RWPE1 (cell line): ENCODE measurements at regions not wholly inside any gene's neighbourhood (a gene's known extent, or its start where the extent isn't known, plus 50 kb on each side); places are given as distances from the start of the nearest gene placed in this dataset.
"Not testable (repeated sequence)": the region's sequence is repeated elsewhere in the genome, so short reads cannot be mapped to it uniquely, and the experiment has no call there.

Experiments used
- CTCF ChIA-PET: fragments of 350-600 bp; sonication (Branson Sonifier 250); formaldehyde crosslinking; extraction: SDS; loops from one replicate; lab custom pipeline; 2021; lab: Yijun Ruan, JAX
- POLR2A ChIA-PET: fragments of 400-600 bp; formaldehyde crosslinking; extraction: SDS; loops from one replicate; lab custom pipeline; 2020; ENCODE audit warnings: antibody characterized with exemption; ENCODE audit not compliant: low non-redundant PET; lab: Yijun Ruan, JAX
- DNase-seq: peaks from one replicate; pipeline ENCODE4 v3.0.0; 2012; ENCODE audit warnings: low spot score
- H3K27ac ChIP-seq: fragments of 450-650 bp; 2 replicates; pipeline ENCODE4 v1.5.1; 2017
- TF ChIP-seq, protein P1 (sequence below): fragments of 450-650 bp; conservative IDR thresholded peaks from 2 replicates; pipeline ENCODE4 v1.5.1; 2017; ENCODE audit warnings: low read depth, mild to moderate bottlenecking

- CTCF ChIA-PET, result no interaction called here
- no peak overlapping the region for H3K27ac ChIP-seq
- DNase-seq, result no peak
- TF ChIP-seq, protein P1, sequence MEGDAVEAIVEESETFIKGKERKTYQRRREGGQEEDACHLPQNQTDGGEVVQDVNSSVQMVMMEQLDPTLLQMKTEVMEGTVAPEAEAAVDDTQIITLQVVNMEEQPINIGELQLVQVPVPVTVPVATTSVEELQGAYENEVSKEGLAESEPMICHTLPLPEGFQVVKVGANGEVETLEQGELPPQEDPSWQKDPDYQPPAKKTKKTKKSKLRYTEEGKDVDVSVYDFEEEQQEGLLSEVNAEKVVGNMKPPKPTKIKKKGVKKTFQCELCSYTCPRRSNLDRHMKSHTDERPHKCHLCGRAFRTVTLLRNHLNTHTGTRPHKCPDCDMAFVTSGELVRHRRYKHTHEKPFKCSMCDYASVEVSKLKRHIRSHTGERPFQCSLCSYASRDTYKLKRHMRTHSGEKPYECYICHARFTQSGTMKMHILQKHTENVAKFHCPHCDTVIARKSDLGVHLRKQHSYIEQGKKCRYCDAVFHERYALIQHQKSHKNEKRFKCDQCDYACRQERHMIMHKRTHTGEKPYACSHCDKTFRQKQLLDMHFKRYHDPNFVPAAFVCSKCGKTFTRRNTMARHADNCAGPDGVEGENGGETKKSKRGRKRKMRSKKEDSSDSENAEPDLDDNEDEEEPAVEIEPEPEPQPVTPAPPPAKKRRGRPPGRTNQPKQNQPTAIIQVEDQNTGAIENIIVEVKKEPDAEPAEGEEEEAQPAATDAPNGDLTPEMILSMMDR, result no peak
- POLR2A ChIA-PET, result no interaction called here
Observed at GRCh38 chr4:132085105-132085504, 1064.0 kb upstream of the PCDH10 start.

GRCh38 chr4:132094017-132094416, 1055.1 kb upstream of the PCDH10 start:
- H3K27ac ChIP-seq, result no peak overlapping the region
- ChIA-PET POLR2A (no interaction called here), CTCF (no interaction called here)
- TF ChIP-seq, protein P1, result no peak
- DNase-seq, result no peak

GRCh38 chr4:132097041-132097440, 1052.1 kb upstream of the PCDH10 start:
- ChIA-PET POLR2A (no interaction called here), CTCF (interaction anchor here (0.6 kb wide), 1 partner anchor 19 kb away, joined by 3 read pairs; no protein-coding TSS in a partner anchor)
- no peak for DNase-seq
- TF ChIP-seq, protein P1, result no peak
- no peak overlapping the region for H3K27ac ChIP-seq

DNA sequence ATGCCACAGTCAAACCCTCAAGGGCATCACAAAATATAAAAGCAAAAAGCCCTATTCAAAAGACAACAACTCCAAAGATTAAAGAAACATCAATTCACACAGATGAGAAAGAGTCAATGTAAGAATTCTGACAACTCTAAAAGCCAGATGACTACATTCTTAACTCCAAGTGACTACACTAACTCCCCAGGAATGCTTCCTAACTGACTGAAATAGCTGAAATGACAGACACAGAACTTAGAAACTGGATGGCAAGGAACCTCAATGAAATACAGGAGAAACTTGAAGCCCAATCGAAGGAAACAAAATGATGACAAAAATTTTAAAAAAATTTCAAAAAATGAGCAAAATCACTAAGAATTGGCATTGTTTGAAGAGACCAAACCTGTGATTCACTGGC, 1047.6 kb upstream of the PCDH10 start:
- DNase-seq, result no peak
- ChIA-PET CTCF (no interaction called here), POLR2A (no interaction called here)

GRCh38 chr4:132108784-132109183, 1040.3 kb upstream of the PCDH10 start:
- no peak overlapping the region for H3K27ac ChIP-seq
- CTCF ChIA-PET, result no interaction called here
- TF ChIP-seq, protein P1, result no peak
- peak; percentile 20 for DNase-seq
- POLR2A ChIA-PET, result no interaction called here

More for the DNA sequence above, 1047.6 kb upstream of the PCDH10 start:
- TF ChIP-seq, protein P1, result no peak
- no peak overlapping the region for H3K27ac ChIP-seq

DNA sequence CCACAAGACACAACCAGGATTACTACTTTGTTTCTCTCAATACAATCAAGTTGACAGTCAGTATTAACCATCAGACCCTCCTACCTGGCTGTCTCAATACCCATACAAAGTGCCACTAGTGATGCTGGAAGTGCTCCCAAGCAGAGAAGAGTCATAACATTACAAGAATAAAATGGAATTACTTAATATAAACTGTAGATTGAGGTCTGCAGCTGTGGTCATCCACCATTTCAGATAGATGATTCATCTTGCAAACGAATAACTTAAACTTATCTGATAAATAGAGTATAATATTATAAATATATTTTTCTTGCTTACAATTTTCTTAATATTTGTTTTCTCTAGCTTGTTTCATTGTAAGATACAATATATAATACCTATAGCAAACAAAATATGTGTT, 1034.2 kb upstream of the PCDH10 start:
- no peak overlapping the region for H3K27ac ChIP-seq
- POLR2A ChIA-PET, result no interaction called here
- no peak for DNase-seq
- CTCF ChIA-PET, result no interaction called here
- TF ChIP-seq, protein P1, result no peak

- DNase-seq, POLR2A ChIA-PET: not testable (repeated sequence)
Observed at GRCh38 chr4:132122741-132123140, 1026.4 kb upstream of the PCDH10 start.

More at GRCh38 chr4:132122741-132123140, 1026.4 kb upstream of the PCDH10 start:
- not testable (repeated sequence) for H3K27ac ChIP-seq
- CTCF ChIA-PET, result interaction anchor here (0.6 kb wide), 1 partner anchor 13 kb away, joined by 5 read pairs; no protein-coding TSS in a partner anchor
